Activated CD8-positive, alpha-beta T cell treated with anti-CD3 and anti-CD28 coated beads for 36 hours (primary cell): ENCODE measurements at regions not wholly inside any gene's neighbourhood (a gene's known extent, or its start where the extent isn't known, plus 50 kb on each side); places are given as distances from the start of the nearest gene placed in this dataset.

Experiments
- ATAC-seq: fragments of 200-7000 bp; cut with Tn5 transposase; one replicate; pipeline ENCODE4 v1.10.0; 2021; ENCODE audit warnings: mild to moderate bottlenecking, moderate library complexity
- CTCF ChIA-PET: fragments of 350-600 bp; sonication (Branson Sonifier 250); formaldehyde crosslinking; loops from one replicate; lab custom pipeline; 2021; ENCODE audit warnings: antibody characterized with exemption; lab: Charles Lee
- POLR2A ChIA-PET: fragments of 350-600 bp; sonication (Branson Sonifier 250); formaldehyde crosslinking; loops from one replicate; lab custom pipeline; 2021; ENCODE audit warnings: antibody characterized with exemption; lab: Charles Lee
- DNase-seq: peaks from one replicate; pipeline ENCODE4 v3.0.0-alpha.2; 2020
- H3K27ac Mint-ChIP-seq: one replicate; pipeline ENCODE4 v1.8.0; 2021; ENCODE audit warnings: mild to moderate bottlenecking, mixed read lengths
- H3K27me3 Mint-ChIP-seq: one replicate; pipeline ENCODE4 v1.8.0; 2021; ENCODE audit warnings: mixed read lengths
- H3K36me3 Mint-ChIP-seq: one replicate; pipeline ENCODE4 v1.8.0; 2021; ENCODE audit warnings: low read depth, mixed read lengths
- H3K4me1 Mint-ChIP-seq: one replicate; pipeline ENCODE4 v1.8.0; 2021; ENCODE audit warnings: low read depth, mixed read lengths
- H3K4me3 Mint-ChIP-seq: one replicate; pipeline ENCODE4 v1.8.0; 2021; ENCODE audit warnings: mild to moderate bottlenecking, moderate library complexity, mixed read lengths
- H3K9me3 Mint-ChIP-seq: one replicate; pipeline ENCODE4 v1.8.0; 2021; ENCODE audit warnings: mixed read lengths
- CTCF ChIP-seq: fragments of 200-600 bp; IDR thresholded peaks from one replicate; pipeline ENCODE4 v1.8.0; 2022; ENCODE audit warnings: antibody characterized with exemption, mild to moderate bottlenecking
- intact Hi-C: fragments of 100-400 bp; cut with micrococcal nuclease; formaldehyde crosslinking; loops from one replicate; pipeline ENCODE4 v1.10.0; 2022

- H3K27ac Mint-ChIP-seq: no peak overlapping the region
- intact Hi-C loops: no loop called here
- H3K36me3 Mint-ChIP-seq: no peaks in the 10 kb centered on the region
- ATAC-seq (no peak), DNase-seq (no peak)
- TF ChIP-seq CTCF: no peak
- H3K27me3 Mint-ChIP-seq: no peaks in the 10 kb centered on the region
- H3K9me3 Mint-ChIP-seq: peaks cover 3% of the 10 kb centered on the region
- H3K4me1 Mint-ChIP-seq: no peaks in the 10 kb centered on the region
- no peak overlapping the region for H3K4me3 Mint-ChIP-seq
- ChIA-PET POLR2A (no interaction called here), CTCF (no interaction called here)
Measured at GRCh38 chr16:8260140-8260539, 330.2 kb downstream of the TMEM114 start.

- CTCF ChIA-PET: no interaction called here
- POLR2A ChIA-PET: no interaction called here
- Mint-ChIP-seq H3K4me3 (no peak overlapping the region), H3K27ac (no peak overlapping the region), H3K36me3 (no peaks in the 10 kb centered on the region), H3K9me3 (no peaks in the 10 kb centered on the region), H3K27me3 (no peaks in the 10 kb centered on the region), H3K4me1 (no peaks in the 10 kb centered on the region)
- DNase-seq: no peak
- intact Hi-C loops: no loop called here
- TF ChIP-seq CTCF: no peak
- no peak for ATAC-seq
Measured at GRCh38 chr16:8258523-8258922, 331.8 kb downstream of the TMEM114 start.

- no peak for TF ChIP-seq CTCF
- intact Hi-C loops: no loop called here
- no peaks in the 10 kb centered on the region for H3K27me3 Mint-ChIP-seq
- POLR2A ChIA-PET: no interaction called here
- no peak for DNase-seq
- H3K4me3 Mint-ChIP-seq: no peak overlapping the region
- CTCF ChIA-PET: no interaction called here
- no peaks in the 10 kb centered on the region for H3K9me3 Mint-ChIP-seq
- no peak for ATAC-seq
- H3K27ac Mint-ChIP-seq: no peak overlapping the region
- no peaks in the 10 kb centered on the region for H3K36me3 Mint-ChIP-seq
- H3K4me1 Mint-ChIP-seq: no peaks in the 10 kb centered on the region
Measured at GRCh38 chr16:8257561-8257960, 332.8 kb downstream of the TMEM114 start.

GRCh38 chr16:8254405-8254804 lies 335.9 kb downstream of the TMEM114 start:
- Mint-ChIP-seq H3K4me1 (no peaks in the 10 kb centered on the region), H3K27me3 (peaks cover 1% of the 10 kb centered on the region), H3K36me3 (no peaks in the 10 kb centered on the region), H3K4me3 (no peak overlapping the region), H3K27ac (no peak overlapping the region), H3K9me3 (no peaks in the 10 kb centered on the region)
- DNase-seq (no peak), ATAC-seq (no peak)
- POLR2A ChIA-PET: no interaction called here
- intact Hi-C loops: no loop called here
- TF ChIP-seq CTCF: no peak
- CTCF ChIA-PET: no interaction called here

GRCh38 chr16:8253718-8254117 lies 336.6 kb downstream of the TMEM114 start:
- no peaks in the 10 kb centered on the region for H3K9me3 Mint-ChIP-seq
- POLR2A ChIA-PET: no interaction called here
- no peak overlapping the region for H3K27ac Mint-ChIP-seq
- no peak for TF ChIP-seq CTCF
- H3K27me3 Mint-ChIP-seq: peaks cover 1% of the 10 kb centered on the region
- no peak for DNase-seq
- CTCF ChIA-PET: no interaction called here
- no peak for ATAC-seq
- intact Hi-C loops: no loop called here
- H3K36me3 Mint-ChIP-seq: no peaks in the 10 kb centered on the region
- H3K4me3 Mint-ChIP-seq: no peak overlapping the region
- no peaks in the 10 kb centered on the region for H3K4me1 Mint-ChIP-seq
